H9 (cell line): ENCODE measurements at regions not wholly inside any gene's neighbourhood (a gene's known extent, or its start where the extent isn't known, plus 50 kb on each side); places are given as distances from the start of the nearest gene placed in this dataset.

ENCODE experiments used
- DNase-seq: peaks from one replicate; pipeline ENCODE4 v3.0.0-alpha.2; 2017
- H2AFZ ChIP-seq: one replicate; pipeline ENCODE4 v1.6.1; 2013; ENCODE audit warnings: mild to moderate bottlenecking, low read length, control low read depth, moderate library complexity
- H2AK5ac ChIP-seq: 2 replicates; pipeline ENCODE4 v1.6.1; 2013; ENCODE audit warnings: low read length, control low read depth, mixed read lengths; ENCODE audit not compliant: insufficient read length
- H2BK120ac ChIP-seq: one replicate; pipeline ENCODE4 v1.6.1; 2013; ENCODE audit warnings: low read depth, mild to moderate bottlenecking, low read length, control low read depth, inconsistent platforms; ENCODE audit not compliant: poor library complexity, severe bottlenecking
- H2BK12ac ChIP-seq: 2 replicates; pipeline ENCODE4 v1.6.1; 2013; ENCODE audit warnings: low read length, control low read depth, mixed read lengths, low read depth; ENCODE audit not compliant: insufficient read length
- H2BK15ac ChIP-seq: 2 replicates; pipeline ENCODE4 v1.6.1; 2013; ENCODE audit warnings: low read depth, low read length, control low read depth
- H2BK20ac ChIP-seq: one replicate; pipeline ENCODE4 v1.6.1; 2013; ENCODE audit warnings: low read depth, mild to moderate bottlenecking, low read length, control low read depth, inconsistent platforms; ENCODE audit not compliant: poor library complexity, severe bottlenecking
- H2BK5ac ChIP-seq: 2 replicates; pipeline ENCODE4 v1.6.1; 2013; ENCODE audit warnings: low read length, control low read depth, mixed read lengths; ENCODE audit not compliant: insufficient read length
- H3K14ac ChIP-seq: 2 replicates; pipeline ENCODE4 v1.6.1; 2013; ENCODE audit warnings: low read length, control low read depth; ENCODE audit not compliant: insufficient read depth
- H3K18ac ChIP-seq: 2 replicates; pipeline ENCODE4 v1.6.1; 2013; ENCODE audit warnings: low read depth, mild to moderate bottlenecking, mixed read lengths, low read length, control low read depth; ENCODE audit not compliant: insufficient read length
- H3K23ac ChIP-seq: 2 replicates; pipeline ENCODE4 v1.6.1; 2013; ENCODE audit warnings: low read length, control low read depth, mixed read lengths, low read depth; ENCODE audit not compliant: insufficient read length
- H3K23me2 ChIP-seq: 2 replicates; pipeline ENCODE4 v1.6.1; 2013; ENCODE audit warnings: low read depth, mild to moderate bottlenecking, mixed read lengths, low read length, control low read depth; ENCODE audit not compliant: insufficient read length, poor library complexity, severe bottlenecking
- H3K27ac ChIP-seq: 2 replicates; pipeline ENCODE4 v1.5.1; 2013; ENCODE audit warnings: low read length, control low read depth, mixed read lengths, low read depth; ENCODE audit not compliant: insufficient read length
- H3K27me3 ChIP-seq: 2 replicates; pipeline ENCODE4 v1.6.1; 2013; ENCODE audit warnings: low read length, control low read depth, inconsistent platforms; ENCODE audit not compliant: insufficient read depth
- H3K4ac ChIP-seq: 2 replicates; pipeline ENCODE4 v1.6.1; 2013; ENCODE audit warnings: low read depth, mild to moderate bottlenecking, control low read depth, inconsistent platforms, low read length, moderate library complexity
- H3K4me1 ChIP-seq: 2 replicates; pipeline ENCODE4 v1.6.1; 2013; ENCODE audit warnings: low read length, control low read depth, inconsistent platforms; ENCODE audit not compliant: insufficient read depth
- H3K4me2 ChIP-seq: 2 replicates; pipeline ENCODE4 v1.6.1; 2013; ENCODE audit warnings: low read length, control low read depth, mixed read lengths; ENCODE audit not compliant: insufficient read length, insufficient read depth
- H3K56ac ChIP-seq: 2 replicates; pipeline ENCODE4 v1.6.1; 2013; ENCODE audit warnings: low read depth, mild to moderate bottlenecking, mixed read lengths, low read length, control low read depth; ENCODE audit not compliant: insufficient read length
- H3K79me1 ChIP-seq: 2 replicates; pipeline ENCODE4 v1.6.1; 2013; ENCODE audit warnings: low read depth, mild to moderate bottlenecking, moderate library complexity, low read length, control low read depth, inconsistent platforms; ENCODE audit not compliant: insufficient read depth, poor library complexity, severe bottlenecking
- H3K79me2 ChIP-seq: 2 replicates; pipeline ENCODE4 v1.6.1; 2013; ENCODE audit warnings: low read length, control low read depth, inconsistent platforms; ENCODE audit not compliant: insufficient read depth
- H3K9ac ChIP-seq: 2 replicates; pipeline ENCODE4 v1.6.1; 2013; ENCODE audit warnings: low read length, control low read depth, mixed read lengths; ENCODE audit not compliant: insufficient read length; ENCODE audit errors: extremely low read depth
- H3K9me3 ChIP-seq: one replicate; pipeline ENCODE4 v1.6.1; 2013; ENCODE audit warnings: low read depth, low read length, inconsistent platforms; ENCODE audit not compliant: control insufficient read depth
- H3T11ph ChIP-seq: one replicate; pipeline ENCODE4 v1.6.1; 2013; ENCODE audit warnings: mild to moderate bottlenecking, low read length, control low read depth, inconsistent platforms
- H4K20me1 ChIP-seq: one replicate; pipeline ENCODE4 v1.6.1; 2013; ENCODE audit not compliant: control insufficient read depth, insufficient read length, insufficient read depth
- H4K5ac ChIP-seq: 2 replicates; pipeline ENCODE4 v1.6.1; 2013; ENCODE audit warnings: low read depth, mild to moderate bottlenecking, mixed read lengths, low read length, control low read depth; ENCODE audit not compliant: insufficient read length
- H4K8ac ChIP-seq: replicated peaks from 2 replicates; pipeline ENCODE4 v1.6.1; 2013; ENCODE audit warnings: low read length, control low read depth, mixed read lengths, low read depth; ENCODE audit not compliant: insufficient read length
- H4K91ac ChIP-seq: 2 replicates; pipeline ENCODE4 v1.6.1; 2013; ENCODE audit warnings: low read depth, mild to moderate bottlenecking, moderate library complexity, mixed read lengths, low read length, control low read depth; ENCODE audit not compliant: insufficient read length
- H3K27ac Mint-ChIP-seq, 3 experiments: 2 replicates in 2 of 3; 3 replicates in 1 of 3; pipeline ENCODE4 v1.8.0; 2020 to 2021; ENCODE audit warnings: mixed read lengths in 3 of 3, mild to moderate bottlenecking in 1 of 3, moderate library complexity in 1 of 3
- H3K27me3 Mint-ChIP-seq: 2 replicates; pipeline ENCODE4 v1.8.0; 2021; ENCODE audit warnings: low read depth, mild to moderate bottlenecking, moderate library complexity, mixed read lengths
- H3K36me3 Mint-ChIP-seq, 3 experiments: 2 replicates in 2 of 3; 3 replicates in 1 of 3; pipeline ENCODE4 v1.8.0; 2020 to 2021; ENCODE audit warnings: low read depth in 3 of 3, mixed read lengths in 3 of 3; ENCODE audit not compliant: insufficient read depth in 1 of 3
- H3K4me1 Mint-ChIP-seq, 2 experiments: 2 replicates each; pipeline ENCODE4 v1.8.0; 2020; ENCODE audit warnings: mixed read lengths in 2 of 2
- H3K4me3 Mint-ChIP-seq, 2 experiments: 2 replicates in 1 of 2; 3 replicates in 1 of 2; pipeline ENCODE4 v1.8.0; 2020 to 2021; ENCODE audit warnings: mild to moderate bottlenecking in 2 of 2, mixed read lengths in 2 of 2, moderate library complexity in 1 of 2
- H3K9me3 Mint-ChIP-seq, 2 experiments: 2 replicates in 1 of 2; 3 replicates in 1 of 2; pipeline ENCODE4 v1.8.0; 2020; ENCODE audit warnings: mild to moderate bottlenecking in 2 of 2, mixed read lengths in 2 of 2, moderate library complexity in 1 of 2
- WGBS: extraction: QIAGEN DNeasy Blood & Tissue Kit; methylation state at CpG from one replicate; pipeline ENCODE4 v1.1.7; 2013; ENCODE audit warnings: missing lambda C conversion rate, low lambda C conversion rate, mixed read lengths; ENCODE audit not compliant: insufficient read length; ENCODE audit errors: extremely low coverage; 5-methylcytosine and 5-hydroxymethylcytosine counted together
- TF ChIP-seq, protein P1 (sequence below): fragments of 200-600 bp; sonication (generic); conservative IDR thresholded peaks from 3 replicates; pipeline ENCODE4 v1.8.0; 2021; ENCODE audit warnings: antibody characterized with exemption, mild to moderate bottlenecking

- Histone ChIP-seq H3K56ac (no peak overlapping the region), H3K79me2 (no peaks in the 10 kb centered on the region), H3K27ac (no peak overlapping the region), H4K5ac (no peak overlapping the region), H2AK5ac (no peak overlapping the region), H2BK12ac (no peak overlapping the region), H3K18ac (no peak overlapping the region), H3K23ac (no peak overlapping the region), H2BK5ac (no peak overlapping the region), H3K27me3 (no peaks in the 10 kb centered on the region), H2BK120ac (no peak overlapping the region), H3K9me3 (no peaks in the 10 kb centered on the region), H3T11ph (no peak overlapping the region), H3K4ac (no peak overlapping the region), H3K4me1 (no peaks in the 10 kb centered on the region), H3K14ac (no peak overlapping the region), H2BK20ac (no peak overlapping the region), H4K20me1 (no peaks in the 10 kb centered on the region), H3K79me1 (no peaks in the 10 kb centered on the region), H2BK15ac (no peak overlapping the region), H4K91ac (no peak overlapping the region), H2AFZ (no peak overlapping the region), H3K23me2 (no peaks in the 10 kb centered on the region), H3K4me2 (no peak overlapping the region), H4K8ac (no peak overlapping the region), H3K9ac (no peak overlapping the region)
- no peak for DNase-seq
- Mint-ChIP-seq H3K27me3 (no peaks in the 10 kb centered on the region), H3K36me3 (peaks cover 3 to 11% (median 8%) of the 10 kb centered on the region in 3 experiments), H3K27ac (no peak overlapping the region), H3K9me3 (peaks cover 10 to 11% of the 10 kb centered on the region in 2 experiments; a peak in 4 of 5 replicates), H3K4me3 (no peak overlapping the region), H3K4me1 (no peaks in the 10 kb centered on the region)
- no CpG with 5 or more reads among the region's 5 CpGs for WGBS
- TF ChIP-seq, protein P1, sequence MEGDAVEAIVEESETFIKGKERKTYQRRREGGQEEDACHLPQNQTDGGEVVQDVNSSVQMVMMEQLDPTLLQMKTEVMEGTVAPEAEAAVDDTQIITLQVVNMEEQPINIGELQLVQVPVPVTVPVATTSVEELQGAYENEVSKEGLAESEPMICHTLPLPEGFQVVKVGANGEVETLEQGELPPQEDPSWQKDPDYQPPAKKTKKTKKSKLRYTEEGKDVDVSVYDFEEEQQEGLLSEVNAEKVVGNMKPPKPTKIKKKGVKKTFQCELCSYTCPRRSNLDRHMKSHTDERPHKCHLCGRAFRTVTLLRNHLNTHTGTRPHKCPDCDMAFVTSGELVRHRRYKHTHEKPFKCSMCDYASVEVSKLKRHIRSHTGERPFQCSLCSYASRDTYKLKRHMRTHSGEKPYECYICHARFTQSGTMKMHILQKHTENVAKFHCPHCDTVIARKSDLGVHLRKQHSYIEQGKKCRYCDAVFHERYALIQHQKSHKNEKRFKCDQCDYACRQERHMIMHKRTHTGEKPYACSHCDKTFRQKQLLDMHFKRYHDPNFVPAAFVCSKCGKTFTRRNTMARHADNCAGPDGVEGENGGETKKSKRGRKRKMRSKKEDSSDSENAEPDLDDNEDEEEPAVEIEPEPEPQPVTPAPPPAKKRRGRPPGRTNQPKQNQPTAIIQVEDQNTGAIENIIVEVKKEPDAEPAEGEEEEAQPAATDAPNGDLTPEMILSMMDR = no peak
These were observed 166.1 kb upstream of the KRR1 start for GRCh38 chr12:75677522-75677921.
